ACHN (cell line): ENCODE measurements at regions not wholly inside any gene's neighbourhood (a gene's known extent, or its start where the extent isn't known, plus 50 kb on each side); places are given as distances from the start of the nearest gene placed in this dataset.

Experiments used
- DNase-seq: peaks from one replicate; pipeline ENCODE4 v3.0.0-alpha.2; 2015
- in situ Hi-C: cut with HindIII; loops from 2 replicates; pipeline ENCODE4 v1.10.0; 2017; ENCODE audit warnings: low sequenced_read_pairs, low pct_ligation_motif_present, low pct_unique_long_range_greater_than_20kb

DNA sequence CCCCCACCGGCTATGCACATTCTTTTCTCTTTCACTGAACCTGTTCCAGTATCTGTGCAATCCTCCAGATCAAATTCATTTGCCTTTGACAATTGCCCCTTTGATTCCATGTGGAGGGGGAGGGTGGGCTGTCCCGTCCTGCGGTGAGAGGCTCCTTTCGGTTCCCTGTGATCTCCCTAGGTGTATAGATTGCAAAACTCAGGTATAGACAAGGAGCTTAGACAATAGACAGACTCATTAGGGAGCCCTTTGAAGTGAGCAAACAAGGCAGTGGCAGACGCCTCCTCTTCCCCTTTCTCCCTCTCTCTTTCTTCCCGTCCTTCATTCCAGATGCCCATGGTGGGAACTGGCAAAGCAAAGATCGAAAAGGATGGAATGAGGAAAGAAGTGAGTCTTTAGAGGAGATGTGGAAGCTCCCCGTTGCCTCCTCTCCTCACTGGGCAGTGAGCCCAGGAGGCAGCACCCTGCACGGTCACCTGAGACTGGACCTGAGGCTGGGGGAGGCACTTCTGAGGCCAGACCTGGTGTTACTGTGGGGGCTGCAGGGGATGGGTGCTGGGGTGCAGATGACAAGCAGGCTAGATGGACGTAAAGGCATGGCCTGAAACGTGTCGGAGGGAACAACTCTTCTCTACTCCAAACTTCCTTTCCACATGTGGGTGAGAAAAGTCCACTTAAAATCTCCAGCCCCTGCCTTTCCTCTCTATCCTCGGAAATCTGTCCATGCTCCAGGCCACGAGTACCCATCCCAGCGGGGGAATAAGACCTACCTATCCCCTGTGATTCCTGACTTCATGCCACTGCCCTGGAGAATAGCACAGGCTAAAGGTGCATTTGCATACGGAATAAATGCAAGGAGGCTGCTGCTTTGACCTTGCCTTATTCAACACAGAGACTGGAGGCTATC is 256.6 kb upstream of the FOXQ1 start:
- no peak for DNase-seq
- in situ Hi-C loops: no loop called here

DNA sequence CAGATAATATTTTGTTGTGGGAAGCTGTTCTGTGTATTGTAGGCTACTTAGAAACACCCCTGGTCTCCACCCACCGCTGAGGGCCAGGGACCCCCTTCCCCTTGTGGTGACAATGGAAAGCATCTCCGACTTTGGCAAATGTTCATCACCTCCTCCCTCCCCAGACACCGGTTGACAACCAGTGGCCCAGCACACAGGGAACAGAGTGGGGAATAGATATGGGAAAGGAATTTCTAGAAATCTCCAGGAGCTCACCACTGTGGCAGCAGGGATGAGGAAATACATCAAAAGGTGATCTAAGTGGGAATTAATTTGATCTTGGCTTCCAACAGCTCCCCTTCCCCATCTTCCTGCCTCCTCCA is 257.3 kb upstream of the FOXQ1 start:
- DNase-seq: no peak

DNA sequence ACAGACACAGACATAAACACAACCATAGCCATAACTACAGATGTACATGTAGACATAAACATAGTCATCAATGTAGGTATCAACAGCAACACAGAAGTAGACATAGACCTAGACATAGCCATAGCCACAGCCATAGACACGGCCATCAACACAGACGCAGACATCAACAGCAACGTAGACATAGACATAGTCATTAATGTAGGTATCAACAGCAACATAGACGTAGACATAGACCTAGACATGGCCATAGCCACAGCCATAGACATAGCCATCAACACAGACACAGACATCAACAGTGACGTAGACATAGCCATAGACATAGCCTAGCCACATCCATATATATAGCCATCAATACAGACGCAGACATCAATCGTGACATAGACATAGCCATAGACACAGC is 258.3 kb upstream of the FOXQ1 start:
- in situ Hi-C loops: no loop called here
- DNase-seq: no peak

More for the DNA sequence above, 257.3 kb upstream of the FOXQ1 start:
- in situ Hi-C loops: no loop called here

DNA sequence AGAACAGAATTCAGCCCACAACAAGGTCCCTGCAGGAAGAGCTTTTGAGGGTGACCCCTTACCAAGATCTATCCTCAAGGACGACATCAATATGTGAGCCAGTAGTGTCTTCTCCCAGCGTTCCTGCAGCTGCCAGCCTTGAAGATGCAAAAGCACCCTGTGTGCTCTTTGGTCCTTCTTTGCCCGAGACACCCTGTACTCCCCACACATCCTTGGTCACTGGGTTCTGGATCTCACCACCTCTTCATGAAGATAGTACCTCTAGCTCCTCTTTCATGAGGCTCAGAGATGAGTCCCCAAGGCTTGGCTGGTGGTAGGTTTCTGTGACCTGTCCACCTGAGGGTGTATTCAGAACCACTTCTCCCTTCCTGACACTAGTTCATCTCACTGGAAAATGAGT is 259.6 kb upstream of the FOXQ1 start:
- no peak for DNase-seq
- in situ Hi-C loops: no loop called here

DNA sequence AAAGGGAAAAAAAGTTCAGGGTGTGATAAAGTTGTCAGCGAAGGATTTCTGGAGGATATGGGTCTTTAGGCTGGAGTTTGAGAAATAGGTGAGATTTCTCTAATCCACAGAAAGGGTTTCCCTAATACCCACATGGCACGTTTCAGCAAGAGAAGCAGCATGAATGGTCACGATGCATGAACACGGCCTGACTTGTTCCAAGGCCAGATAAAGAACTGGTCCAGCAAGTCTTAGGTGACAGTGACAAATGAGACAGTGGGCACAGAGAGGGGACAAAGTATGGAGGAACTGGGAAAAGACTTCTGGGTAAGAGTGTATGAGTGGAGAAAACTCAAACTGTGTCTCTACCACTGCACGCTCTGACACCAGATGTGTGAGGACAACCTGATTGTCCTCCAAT is 262.0 kb upstream of the FOXQ1 start:
- in situ Hi-C loops: no loop called here
- no peak for DNase-seq

DNA sequence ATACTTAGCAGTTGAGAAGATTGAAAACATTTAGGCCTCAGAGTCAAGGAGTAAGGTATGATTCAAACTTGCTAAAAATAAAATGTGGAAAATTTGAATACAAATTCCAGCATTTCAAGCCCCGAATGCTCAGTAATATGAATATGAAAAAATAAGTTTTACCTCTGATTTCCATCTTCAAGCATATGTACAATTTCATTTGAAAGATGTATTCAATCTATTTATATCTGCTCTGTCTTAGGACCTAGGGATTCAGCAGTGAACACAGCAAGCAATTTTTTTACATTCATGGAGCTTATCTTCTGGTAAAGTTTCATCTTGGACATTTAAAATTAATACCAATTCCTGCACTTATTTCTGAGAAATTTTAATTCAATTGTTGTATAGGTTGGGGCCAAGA is 262.7 kb upstream of the FOXQ1 start:
- no peak for DNase-seq
- in situ Hi-C loops: no loop called here

DNA sequence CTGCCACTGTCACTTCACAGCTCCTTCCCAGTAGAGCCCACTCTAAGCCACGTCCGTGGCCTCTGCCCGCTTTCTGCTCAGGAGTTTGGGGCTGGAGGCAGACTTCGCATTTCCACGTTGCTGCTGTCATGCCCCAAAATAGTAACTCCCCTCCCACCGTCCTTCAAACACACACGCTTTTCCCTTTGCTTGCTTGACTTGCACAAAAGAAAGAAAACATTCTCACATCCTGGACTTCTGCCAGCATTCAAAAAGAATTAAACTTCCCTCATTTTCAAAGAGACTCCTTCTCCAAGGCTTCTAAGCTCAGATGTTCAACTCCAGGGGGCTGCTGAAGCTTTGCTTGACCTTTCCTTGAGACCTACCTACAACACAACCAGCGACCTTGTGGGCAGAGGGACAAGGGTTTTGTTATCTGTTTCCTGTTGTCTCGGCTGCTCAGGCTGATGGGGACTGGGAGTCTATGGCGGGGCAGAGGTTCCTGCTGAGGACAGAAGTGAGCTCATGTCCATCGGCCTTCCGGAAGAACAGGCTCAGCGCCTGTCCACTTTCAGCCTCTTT is 263.8 kb upstream of the FOXQ1 start:
- in situ Hi-C loops: no loop called here
- DNase-seq: no peak

DNA sequence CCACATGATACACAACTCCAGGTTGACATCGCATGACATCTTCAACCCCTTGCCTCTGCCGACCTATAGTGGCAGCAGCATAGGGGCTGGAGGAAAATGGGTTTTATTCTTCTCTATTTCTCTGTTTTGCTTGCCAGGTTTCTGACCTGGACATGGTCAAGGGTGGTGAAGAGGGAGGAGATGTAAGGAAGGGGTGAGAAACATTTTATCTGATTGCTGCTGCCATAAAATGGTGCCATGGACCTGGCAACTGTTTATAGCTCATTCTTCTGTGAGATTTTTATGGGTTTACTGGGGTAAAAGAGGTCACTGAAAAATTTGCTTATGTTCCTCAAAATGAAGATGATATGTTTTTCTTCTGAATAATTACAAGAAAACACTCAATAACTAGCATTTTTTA is 266.7 kb upstream of the FOXQ1 start:
- DNase-seq: no peak
- in situ Hi-C loops: no loop called here

DNA sequence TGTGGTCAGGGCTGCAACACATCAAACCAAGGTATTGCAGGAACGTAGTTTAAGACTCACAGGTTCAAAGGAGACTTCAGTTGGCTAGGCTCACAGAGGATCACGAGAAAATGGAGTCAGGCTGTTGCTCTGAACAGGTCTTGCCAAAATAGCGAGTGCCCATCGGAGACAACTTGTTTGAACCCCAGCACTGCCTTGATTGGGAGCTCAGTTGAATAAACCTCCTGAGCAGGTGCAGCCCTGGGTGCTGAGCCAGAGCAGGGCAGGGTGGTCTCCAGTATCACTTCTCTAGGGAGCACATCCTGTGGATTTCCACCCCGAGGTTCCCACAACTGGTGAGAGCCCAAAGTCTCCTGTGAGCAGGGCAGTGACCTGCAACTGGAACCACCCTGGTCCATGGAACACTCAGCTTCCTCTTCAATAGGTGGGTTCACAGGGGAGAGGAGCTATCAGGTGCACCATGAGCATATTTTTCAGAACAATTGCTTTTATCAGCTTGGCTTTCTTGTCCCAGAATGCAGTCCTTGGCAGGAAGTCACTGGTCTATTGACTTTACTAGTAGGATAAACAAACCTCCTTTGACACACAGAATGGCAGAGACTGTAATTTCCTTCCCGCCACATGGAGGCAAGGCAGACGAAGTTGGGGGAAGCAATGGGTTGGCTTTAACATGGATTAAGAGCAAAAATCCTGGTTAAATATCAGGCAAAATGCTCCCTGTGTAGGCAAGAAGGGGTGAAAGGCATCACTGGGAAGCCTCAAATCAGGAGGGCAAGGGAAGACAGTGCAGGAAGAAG is 267.7 kb upstream of the FOXQ1 start:
- no peak for DNase-seq
- in situ Hi-C loops: no loop called here

DNA sequence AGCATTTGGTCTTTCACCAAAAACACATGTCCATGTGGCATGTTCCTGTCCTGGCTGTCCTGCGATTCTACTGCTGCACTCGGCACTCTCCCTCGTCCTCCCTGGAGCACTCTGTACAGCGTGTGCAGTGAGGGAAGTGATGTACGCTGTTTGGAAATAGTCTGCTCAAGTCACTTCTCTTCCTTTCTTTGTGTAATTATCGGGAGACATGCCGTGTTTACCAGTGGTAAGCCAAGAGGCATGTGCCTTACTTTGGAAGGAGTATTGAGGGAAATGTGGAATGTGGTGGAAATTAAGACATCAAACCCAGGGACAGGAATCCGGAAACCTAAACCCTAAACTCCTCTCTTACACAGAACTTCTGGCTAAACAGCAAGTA is 268.5 kb upstream of the FOXQ1 start:
- no peak for DNase-seq

DNA sequence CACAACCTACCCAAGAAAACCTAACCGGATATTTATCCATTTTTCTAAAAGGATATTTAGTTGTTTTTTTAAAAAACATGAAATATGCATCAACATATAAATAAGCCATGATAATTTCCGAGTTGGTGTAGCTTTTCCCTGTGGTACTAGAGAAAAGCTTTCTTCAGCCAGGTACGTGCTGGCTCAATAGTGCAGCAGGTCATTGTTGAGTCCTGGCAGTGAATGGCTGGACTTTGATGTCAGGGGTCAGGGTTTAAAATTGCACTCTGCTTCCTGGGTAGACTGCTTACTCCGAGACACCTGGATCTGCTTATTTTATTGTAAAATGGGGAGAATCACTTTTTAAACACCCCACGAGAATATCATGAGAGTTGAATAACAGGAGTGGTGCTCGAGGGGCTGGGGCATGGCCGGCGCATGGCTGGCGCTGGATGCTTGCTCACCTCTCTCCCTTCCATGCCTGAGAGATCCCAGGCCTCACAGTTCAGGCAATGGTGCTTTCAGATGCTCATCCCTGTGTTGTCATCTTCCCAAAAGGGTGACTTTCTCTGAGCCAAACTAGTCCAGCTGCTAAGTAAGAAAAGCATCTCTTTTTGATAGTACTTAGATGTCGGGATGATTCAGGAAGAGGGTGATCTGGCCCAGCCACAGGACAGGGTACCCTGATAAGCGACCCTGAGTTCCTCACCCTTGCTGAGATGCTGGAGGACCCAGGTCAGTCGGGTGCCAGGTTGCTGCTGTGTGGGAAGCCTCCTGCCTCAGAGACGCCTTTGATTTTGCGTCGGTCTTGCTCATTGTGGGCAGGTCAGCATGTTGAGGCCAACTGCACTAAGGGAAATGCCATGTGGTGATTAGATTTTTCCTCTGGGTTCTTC is 269.1 kb upstream of the FOXQ1 start:
- in situ Hi-C loops: no loop called here

More for the DNA sequence above, 268.5 kb upstream of the FOXQ1 start:
- in situ Hi-C loops: no loop called here

DNA sequence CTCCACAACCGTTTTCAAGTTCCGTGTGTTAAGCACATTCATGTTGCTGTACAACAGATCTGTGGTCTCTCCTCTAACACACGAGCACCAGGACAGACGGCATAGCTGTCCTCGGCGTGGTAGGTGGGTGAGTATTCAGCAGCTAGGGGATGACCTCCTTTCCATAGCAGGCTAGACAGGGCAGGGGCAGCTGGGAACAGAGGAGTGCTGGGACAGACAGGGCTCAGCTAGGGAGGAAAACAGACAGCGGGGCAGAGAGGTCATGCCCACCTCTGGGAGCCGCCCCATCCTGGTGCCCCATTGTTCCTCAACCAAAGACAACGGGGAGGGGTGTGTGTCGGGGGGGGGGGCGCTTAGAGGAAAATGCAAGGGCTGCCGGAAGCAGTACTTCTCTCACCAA is 271.5 kb upstream of the FOXQ1 start:
- in situ Hi-C loops: no loop called here
- DNase-seq: no peak

More for the DNA sequence above, 269.1 kb upstream of the FOXQ1 start:
- DNase-seq: no peak

DNA sequence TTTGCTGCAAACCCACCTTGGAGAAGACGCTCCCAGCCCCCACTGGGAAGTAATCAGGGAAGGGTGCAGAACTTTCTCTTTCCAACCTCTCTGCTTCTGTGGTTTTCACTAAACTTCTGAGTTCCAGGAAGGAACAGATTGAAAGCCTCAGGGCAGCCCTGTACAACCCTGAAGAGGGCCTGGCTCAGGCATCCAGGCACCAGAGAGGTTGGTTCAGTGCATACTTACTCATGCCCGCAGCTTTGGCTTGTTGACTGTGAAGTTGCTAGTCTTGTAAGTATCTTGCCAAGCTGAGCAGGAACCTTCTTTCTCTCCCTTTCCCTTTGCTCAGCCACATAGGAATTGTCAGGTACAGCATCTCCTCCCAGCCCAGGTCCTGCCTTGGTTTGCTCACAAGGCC is 272.2 kb upstream of the FOXQ1 start:
- in situ Hi-C loops: no loop called here
- no peak for DNase-seq

DNA sequence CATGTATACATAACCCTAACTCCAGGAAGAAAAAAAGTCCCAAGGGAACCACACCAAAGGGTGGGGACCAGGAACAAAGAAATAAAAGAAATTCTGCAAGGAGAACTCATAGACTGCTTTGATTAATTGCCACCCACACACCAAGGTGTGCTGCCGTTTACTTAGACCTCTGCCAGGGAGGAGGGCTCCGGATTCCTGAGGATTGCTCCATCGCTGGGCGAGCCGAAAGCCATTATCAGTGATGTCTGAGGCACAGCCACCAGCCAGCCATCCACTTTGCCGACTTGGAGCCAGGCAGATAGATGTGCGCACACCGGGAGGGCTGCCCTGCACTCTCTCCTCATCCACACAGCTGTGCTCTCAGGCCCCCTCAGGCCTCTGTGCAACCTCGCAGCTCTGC is 272.7 kb upstream of the FOXQ1 start:
- no peak for DNase-seq
- in situ Hi-C loops: no loop called here

DNA sequence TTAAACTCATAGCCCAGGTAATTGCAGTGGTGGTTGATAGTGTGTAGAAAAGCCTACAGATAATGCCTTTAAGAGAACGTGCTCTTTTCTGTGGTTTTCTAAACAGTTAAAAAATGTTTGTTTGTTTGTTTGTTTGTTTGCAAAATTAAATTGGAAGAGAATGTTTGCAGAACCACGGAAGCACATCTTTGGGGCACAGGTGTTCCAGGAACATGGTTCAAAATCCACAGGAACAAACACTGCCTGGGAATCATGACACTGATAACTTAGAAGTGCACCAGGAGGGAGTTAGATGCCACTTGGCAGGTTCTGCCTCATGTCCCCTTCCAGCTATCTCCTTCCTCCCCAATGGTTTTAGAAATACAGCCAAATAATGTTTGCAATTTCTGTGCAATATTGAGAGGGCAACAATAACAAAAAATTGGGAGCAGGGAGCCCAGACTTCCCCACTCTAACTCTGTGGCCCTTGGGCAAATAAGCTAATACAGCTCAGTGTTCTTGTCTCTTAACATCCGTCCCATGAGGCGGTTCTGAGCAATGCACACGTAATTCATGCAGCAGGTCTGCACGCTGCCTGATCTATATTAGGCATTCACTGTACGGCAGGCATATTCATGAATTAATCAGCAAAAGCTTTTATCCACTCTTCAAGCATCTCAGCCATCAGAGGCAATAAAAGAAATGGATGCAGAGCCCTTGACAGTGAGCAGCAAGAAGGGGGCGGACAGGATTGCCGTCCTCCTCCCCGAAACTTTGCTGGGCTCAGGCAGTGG is 274.3 kb upstream of the FOXQ1 start:
- DNase-seq: no peak
- in situ Hi-C loops: no loop called here

DNA sequence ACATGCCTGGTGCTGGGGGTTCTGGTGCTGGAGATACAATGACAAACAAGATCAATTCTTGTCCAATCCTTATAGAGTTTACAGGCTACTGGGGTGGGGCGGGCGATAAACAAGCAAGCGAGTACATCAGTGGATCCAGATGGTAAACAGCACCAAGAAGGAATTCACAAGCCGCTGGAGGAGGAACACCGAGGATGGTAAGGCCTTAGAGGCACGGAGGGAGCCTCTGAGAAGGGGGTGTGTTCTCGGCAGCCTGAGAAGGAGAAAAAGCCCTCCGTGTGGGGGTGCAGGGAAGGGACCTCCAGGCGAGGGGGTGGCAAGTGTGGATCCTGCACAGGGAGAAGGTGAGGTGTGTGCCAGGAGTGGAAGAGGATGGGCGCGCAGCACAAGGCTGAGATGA is 276.5 kb upstream of the FOXQ1 start:
- in situ Hi-C loops: no loop called here

DNA sequence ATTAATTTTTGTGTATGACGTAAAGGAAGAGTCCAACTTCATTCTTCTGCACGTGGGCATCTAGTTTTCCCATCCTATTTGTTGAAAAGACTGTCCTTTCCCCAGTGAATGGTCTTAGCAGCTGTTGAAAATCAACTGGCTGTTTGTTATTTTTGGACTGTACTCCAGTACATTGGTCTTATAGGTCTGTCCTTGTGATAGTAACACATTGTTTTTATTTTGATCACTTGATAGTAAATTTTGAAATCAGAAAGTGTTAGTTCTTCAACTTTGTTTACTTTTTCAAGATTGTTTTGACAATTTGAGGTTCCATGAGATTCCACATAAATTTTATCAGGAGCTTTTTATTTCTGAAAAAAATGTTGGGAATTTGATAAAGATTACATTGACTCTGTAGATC is 280.2 kb upstream of the FOXQ1 start:
- in situ Hi-C loops: no loop called here
- no peak for DNase-seq

More for the DNA sequence above, 276.5 kb upstream of the FOXQ1 start:
- DNase-seq: no peak

DNA sequence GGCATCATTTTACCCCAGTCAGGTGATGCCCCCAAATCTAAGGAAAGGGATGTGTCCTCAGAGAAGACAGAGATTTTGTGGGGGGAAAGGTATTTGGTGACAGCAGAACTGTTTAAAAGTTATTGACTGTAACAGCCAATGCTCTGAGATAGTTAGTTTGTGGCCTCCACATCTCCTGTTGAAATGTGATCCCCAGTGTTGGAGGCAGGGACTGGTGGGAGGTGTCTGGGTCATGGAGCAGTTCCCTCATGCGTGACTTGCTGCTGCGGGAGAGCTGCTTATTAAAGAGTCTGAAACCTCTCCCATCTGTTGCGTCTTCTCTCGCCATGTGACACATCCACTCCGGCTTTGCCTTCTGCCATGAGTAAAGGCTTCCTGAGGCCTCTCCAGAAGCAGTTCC is 282.8 kb upstream of the FOXQ1 start:
- in situ Hi-C loops: no loop called here

More for the DNA sequence above, 282.8 kb upstream of the FOXQ1 start:
- DNase-seq: no peak
